NK-92 treated with Interleukin-12 subunit alpha and Interleukin-12 subunit beta, amount 100 ng/mL, for 24 hours (cell line): ENCODE measurements at regions not wholly inside any gene's neighbourhood (a gene's known extent, or its start where the extent isn't known, plus 50 kb on each side); places are given as distances from the start of the nearest gene placed in this dataset.

Experiments
- DNase-seq: peaks from one replicate; lab custom pipeline; 2025; lab: John Stamatoyannopoulos, UW

GRCh38 chr13:78228211-78228610 lies 309.6 kb upstream of the EDNRB start:
- DNase-seq: no peak

DNA sequence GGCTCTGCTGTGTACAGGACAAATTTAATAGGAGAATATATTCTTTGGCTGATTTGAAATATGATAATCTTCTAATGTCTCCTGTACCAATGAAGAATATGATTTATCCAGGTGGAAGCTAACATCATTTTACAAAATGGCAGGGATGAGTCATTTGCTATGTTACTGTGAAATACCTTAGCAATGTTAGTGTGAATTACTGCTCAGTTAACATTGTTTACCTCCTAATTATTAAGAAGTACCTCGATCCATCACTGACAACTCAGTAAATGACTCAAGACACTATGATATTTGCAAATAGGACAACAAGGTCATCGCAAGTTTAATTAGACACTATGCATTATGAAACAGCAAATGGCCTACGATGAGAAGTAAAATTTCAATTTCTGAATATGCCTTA lies 309.1 kb upstream of the EDNRB start:
- DNase-seq: no peak

DNA sequence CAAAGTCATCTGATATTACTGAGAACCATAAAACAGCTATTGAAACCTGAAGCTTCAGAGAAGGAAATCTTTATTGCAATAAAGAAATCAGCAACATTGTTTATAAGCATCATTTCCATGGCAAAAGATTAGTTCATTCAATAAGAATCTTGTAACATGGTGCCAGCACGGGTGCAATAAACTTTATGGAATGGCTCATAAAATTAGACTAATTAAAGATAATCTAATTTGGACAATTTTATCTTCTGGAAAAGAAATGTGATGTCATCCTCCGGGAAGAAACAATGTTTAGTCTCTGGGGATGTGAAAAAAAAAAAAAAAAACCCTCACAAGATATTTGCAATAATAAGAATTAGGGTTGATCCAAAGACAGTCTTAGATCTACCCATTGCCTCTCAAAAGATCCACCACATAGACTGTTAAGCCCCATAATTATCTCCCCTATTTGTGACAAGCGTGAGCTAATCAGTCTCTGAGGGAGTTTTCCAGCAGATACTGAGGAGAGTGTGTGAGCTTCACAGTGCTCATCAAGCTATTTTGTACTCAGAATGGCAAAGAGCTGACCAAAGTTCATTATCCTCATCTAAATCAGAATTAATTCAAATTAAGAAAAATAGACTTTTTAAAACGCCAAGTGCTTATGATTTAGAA lies 297.0 kb upstream of the EDNRB start:
- DNase-seq: no peak

- no peak for DNase-seq
Observed at GRCh38 chr13:78201411-78201810, 282.8 kb upstream of the EDNRB start.

- DNase-seq: no peak
Observed at GRCh38 chr13:78198821-78199220, 280.2 kb upstream of the EDNRB start.

GRCh38 chr13:78198419-78198818 lies 279.8 kb upstream of the EDNRB start:
- DNase-seq: no peak

DNA sequence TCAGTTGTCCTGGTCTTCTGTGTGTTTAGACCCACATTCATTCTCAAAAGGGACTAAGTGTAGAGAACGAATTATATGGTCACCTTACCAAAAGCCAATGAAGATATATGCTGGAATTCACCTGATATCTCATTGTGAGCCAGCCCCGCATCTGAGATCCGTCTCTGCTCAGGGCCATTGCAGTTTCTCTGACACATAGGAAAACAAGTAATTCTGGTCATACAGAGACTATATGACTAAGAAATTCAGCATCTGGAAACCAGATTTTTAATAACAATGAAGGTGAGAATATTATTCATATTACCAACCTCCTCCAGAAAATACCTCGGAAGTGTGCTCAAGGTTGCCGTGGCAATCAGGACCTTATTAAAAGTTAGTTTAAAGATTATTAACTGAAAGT lies 278.6 kb upstream of the EDNRB start:
- no peak for DNase-seq

DNA sequence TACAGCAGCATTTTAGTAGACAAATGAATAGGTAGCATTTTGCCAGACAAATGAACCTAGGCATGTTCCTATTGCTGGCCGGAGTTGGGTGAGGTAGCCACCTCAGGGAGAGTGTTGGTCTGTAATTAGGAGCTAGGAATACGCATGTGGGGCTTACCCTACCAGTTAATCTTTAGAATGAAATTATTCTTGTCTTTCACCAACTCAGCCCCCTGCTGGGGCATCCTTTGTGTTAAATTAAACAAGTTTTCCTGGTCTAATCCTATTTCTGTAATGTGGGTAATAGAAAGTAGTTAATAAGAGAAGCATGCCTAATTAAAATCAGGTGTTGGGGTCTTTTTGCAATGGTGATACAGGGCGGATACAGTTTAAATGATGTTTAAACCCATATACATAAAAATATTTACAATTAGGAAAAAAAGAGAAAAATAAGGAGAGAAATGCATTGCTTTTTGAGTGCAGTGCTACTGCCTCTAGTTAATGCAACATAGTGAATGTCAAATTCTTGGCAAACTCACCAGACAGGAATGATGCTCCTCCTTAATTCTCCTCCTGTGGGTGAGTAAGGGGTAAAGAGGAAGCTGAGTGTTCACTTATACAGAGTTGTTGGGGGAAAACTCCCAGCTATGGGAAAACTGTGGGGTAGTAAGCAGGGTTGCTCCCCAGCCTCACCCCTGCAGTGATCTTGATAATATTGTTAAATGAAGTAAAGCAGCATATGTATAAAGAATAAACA lies 276.4 kb upstream of the EDNRB start:
- no peak for DNase-seq

- DNase-seq: no peak
Observed at GRCh38 chr13:78193846-78194245, 275.2 kb upstream of the EDNRB start.

GRCh38 chr13:78192716-78193115 lies 274.1 kb upstream of the EDNRB start:
- no peak for DNase-seq

DNA sequence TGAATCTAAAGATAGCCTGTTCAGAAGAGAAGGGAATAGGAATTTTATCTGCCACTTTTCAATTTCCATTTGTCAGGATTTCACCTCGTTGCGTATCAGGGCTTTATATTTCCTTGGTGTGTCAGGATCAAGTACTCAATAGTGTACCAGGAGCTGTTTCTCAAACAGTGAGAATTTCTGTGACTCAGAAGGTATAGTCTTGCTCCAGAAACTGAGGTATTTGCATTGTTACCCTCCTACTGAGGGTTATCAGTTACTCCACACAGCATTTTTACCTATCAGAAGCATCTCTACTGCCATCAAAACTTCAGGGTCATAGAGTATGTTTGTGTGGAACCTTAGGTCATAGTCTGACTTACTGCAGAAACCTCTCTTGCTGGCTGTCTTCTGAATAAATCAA lies 271.7 kb upstream of the EDNRB start:
- DNase-seq: no peak

DNA sequence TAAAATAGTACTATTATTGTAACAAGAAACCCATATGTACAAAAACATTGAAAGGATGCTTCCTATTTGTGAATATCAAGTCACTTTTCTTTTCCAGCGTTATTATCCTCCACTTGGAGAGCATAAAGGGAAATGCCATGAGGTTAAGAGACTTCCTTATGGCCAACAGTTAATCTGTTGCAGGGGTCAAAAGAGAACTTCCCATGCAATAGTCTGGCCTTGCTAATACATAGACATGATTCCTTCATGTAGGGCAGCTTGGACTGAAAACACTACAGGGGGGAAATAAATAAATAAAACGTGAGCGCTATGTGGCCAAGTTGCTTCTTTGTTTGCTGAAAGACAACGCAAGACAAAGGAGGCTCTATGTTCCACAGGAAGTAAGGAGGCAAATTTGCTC lies 269.1 kb upstream of the EDNRB start:
- DNase-seq: no peak

DNA sequence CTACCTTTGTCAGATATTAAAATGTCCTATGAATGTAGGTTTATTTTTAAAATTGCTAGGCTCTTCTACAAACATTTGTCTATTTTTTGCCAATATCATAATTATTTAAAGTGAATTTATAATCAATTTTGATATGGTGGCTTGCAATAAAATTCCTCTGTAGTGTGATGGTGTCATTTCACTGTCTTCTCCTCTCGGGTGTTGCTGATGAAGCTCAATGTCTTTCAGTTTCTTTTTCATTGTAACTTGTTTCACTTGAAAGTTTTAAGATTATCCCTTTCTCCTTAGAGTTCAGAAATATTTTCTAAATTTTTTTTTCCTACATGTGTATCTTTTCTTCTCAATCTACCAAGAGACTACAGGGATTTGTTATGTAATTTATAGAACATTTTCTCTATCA lies 267.1 kb upstream of the EDNRB start:
- DNase-seq: no peak

DNA sequence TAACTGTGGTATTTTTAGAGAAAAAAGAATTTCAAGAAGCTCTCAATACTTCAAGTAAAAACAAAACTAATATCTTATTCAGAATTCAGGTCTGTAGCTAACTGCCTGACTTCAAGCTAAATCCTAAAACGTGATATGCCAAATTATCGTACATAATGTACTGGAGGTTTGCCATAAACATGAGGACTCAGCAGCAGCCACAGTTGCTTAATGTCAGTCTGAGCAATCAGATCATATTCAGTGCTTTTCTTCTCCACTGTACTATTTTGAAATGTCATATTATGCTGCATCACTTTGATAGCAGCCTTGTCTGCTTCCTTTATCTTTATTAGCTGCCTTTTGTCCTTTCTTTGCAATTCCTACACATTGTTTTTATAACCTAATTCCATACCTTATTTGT lies 265.1 kb upstream of the EDNRB start:
- no peak for DNase-seq

DNA sequence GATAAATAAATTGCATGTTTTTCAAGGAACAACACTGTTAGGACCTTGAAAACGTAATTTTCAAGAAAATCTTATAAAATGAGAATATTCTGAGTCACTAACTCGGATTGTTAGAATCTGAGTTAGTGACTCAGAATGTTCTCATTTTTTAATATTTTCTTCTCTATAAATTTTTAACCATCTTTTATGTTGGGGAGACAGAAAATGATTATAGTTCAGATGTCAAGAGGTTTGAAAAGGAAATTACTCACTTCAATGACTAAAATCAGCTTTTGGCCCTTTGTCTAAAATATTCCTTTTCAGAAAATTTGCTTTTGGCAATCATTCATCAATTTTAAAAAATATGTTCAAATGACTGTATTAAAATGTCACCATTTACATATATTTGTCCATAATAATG lies 264.2 kb upstream of the EDNRB start:
- DNase-seq: no peak

- DNase-seq: no peak
Observed at GRCh38 chr13:78177306-78177705, 258.7 kb upstream of the EDNRB start.

DNA sequence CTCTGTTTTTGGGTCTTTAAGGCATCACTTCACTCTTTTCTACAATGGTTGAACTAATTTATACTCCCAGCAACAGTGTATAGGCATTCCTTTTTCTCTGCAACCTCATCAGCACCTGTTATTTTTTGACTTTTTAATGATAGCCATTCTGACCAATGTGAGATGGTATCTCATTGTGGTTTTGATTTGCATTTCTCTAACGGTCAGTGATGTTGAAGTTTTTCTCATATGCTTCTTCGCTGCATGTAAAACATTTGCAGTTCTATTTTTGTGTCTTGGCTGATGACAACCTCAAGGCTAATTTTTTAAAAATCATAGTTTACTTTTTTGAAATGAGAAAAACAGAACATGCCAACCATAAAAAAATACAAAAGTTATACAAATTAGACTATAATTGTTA lies 258.2 kb upstream of the EDNRB start:
- no peak for DNase-seq

- no peak for DNase-seq
Observed at GRCh38 chr13:78169386-78169785, 250.8 kb upstream of the EDNRB start.

GRCh38 chr13:78168981-78169380 lies 250.3 kb upstream of the EDNRB start:
- DNase-seq: no peak

DNA sequence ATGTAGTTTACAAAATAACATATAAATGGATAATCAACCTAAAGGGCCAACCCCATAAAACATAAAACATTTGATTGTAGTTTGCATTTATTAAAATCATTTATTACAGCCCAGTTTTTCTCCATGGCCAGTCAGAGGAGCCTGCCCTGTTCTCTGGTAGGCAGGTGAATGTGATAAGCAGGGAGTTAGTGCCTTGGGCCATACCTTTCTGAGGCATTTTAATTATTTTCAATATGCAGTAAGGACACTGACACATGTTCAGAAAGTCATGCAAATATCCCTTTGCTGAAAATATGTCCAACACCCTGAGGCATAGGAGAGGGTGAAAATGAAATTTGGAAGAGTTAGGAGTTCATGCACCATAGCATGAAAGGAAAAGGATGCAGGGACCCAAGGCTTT lies 242.6 kb upstream of the EDNRB start:
- no peak for DNase-seq

DNA sequence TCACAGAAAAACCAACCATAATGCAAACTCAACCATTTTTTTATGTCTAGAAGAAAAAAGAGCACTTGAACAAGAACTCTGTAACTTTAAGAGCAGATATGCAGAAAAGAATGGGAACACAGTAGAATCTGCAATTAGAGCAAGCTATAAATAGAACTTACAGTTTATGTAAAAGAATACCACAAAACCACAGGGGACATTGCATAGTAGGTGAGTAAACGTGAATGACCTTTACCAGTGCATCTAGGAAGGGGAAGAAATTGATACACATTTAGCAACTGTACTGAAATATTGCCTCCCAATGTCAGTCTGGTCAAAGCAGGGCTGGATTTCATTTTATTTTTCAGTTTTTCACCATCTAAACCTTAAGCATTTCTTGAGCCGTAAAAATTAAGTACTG lies 242.2 kb upstream of the EDNRB start:
- no peak for DNase-seq

DNA sequence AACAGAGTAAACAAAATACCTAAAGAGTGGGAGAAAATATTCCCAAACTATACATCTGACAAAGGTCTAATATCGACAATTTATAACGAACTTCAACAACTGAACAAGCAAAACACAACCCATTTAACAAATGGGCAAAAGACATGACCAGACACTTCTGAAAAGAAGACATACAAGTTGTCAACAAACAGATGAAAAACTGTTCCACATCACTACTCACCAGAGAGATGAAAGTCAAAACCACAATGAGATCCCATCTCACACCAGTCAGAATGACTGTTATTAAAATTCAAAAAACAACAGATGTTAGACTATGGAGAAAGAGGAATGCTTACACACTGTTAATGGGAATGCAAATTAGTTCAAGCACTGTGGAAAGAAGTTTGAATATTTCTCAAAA lies 233.8 kb upstream of the EDNRB start:
- DNase-seq: no peak

DNA sequence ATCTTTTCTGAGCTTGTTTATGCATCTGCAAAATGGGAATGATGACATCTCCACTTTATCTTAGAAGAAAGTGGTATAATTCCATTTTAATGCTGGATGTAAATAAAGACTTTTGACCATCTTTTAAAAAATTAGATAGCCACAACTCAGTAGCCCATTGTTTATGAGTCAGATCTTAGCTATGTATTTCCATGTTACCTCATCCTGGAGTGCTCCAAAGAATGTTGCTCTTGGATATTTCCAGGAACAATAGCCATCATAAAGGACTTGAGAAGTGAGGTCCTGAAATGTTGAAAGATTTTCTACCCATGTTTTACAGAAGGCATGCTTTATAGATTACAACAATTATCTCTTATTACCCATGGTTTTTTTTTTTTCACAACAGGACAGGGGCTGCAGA lies 229.3 kb upstream of the EDNRB start:
- DNase-seq: no peak

GRCh38 chr13:78145276-78145675 lies 226.6 kb upstream of the EDNRB start:
- no peak for DNase-seq
